ENCODE measurements at regions not wholly inside any gene's neighbourhood (a gene's known extent, or its start where the extent isn't known, plus 50 kb on each side); places are given as distances from the start of the nearest gene placed in this dataset.

GRCh38 chr9:108775901-108776306, 79.9 kb downstream of the ACTL7B start:
- ATAC-seq (ENCODE audit: low read depth), result no peak
- Histone ChIP-seq H3K4me2 (ENCODE audit: low read depth, low read length) (no peak overlapping the region), H4K5ac (ENCODE audit: low read depth, low read length) (no peak overlapping the region), H3K4me1 (ENCODE audit: control insufficient read depth, insufficient read depth, low read length) (no peaks in the 10 kb centered on the region), H2AK5ac (ENCODE audit: low read depth, low read length) (no peak overlapping the region), H4K20me1 (ENCODE audit: insufficient read depth, low read length) (no peaks in the 10 kb centered on the region), H3K79me1 (ENCODE audit: low read depth in 1 of 2, low read length in 2 of 2) (no peaks in the 10 kb centered on the region), H3K9me3 (ENCODE audit: control insufficient read depth, insufficient read depth, low read length) (no peaks in the 10 kb centered on the region), H3K27me3 (ENCODE audit: control insufficient read depth, insufficient read depth, low read length) (peaks cover 19% of the 10 kb centered on the region), H3K14ac (replicated peaks; ENCODE audit: low read depth, low read length) (no peak overlapping the region), H2BK120ac (ENCODE audit: low read depth, low read length) (no peak overlapping the region), H2BK15ac (ENCODE audit: low read depth, low read length) (no peak overlapping the region), H3K18ac (ENCODE audit: low read depth, low read length) (no peak overlapping the region), H2AK9ac (replicated peaks; ENCODE audit: low read depth, low read length, poor library complexity) (no peak overlapping the region), H3K36me3 (ENCODE audit: control insufficient read depth, insufficient read depth, low read length) (no peaks in the 10 kb centered on the region), H3K4ac (ENCODE audit: low read depth, low read length) (no peak overlapping the region), H2BK20ac (ENCODE audit: low read depth, low read length) (no peak overlapping the region), H3K23ac (ENCODE audit: low read depth, low read length) (no peak overlapping the region), H2BK5ac (ENCODE audit: low read depth, low read length, poor library complexity, severe bottlenecking) (no peak overlapping the region), H3K9me1 (ENCODE audit: insufficient read depth, low read length) (no peaks in the 10 kb centered on the region), H2AFZ (replicated peaks; ENCODE audit: low read length, poor library complexity) (no peak overlapping the region), H3K4me3 (ENCODE audit: insufficient read depth, low read depth, low read length) (no peak overlapping the region), H3K56ac (ENCODE audit: extremely low read depth, insufficient read depth, low read length) (no peak overlapping the region), H4K91ac (ENCODE audit: insufficient read depth, low read depth, low read length) (no peak overlapping the region), H3K27ac (ENCODE audit: insufficient read depth, low read length) (no peak overlapping the region), H3K9ac (ENCODE audit: low read depth, low read length) (no peak overlapping the region), H4K8ac (ENCODE audit: low read depth in 2 of 2, low read length in 2 of 2) (no peak overlapping the region)
- ChIA-PET CTCF (no interaction called here), POLR2A (ENCODE audit: unreplicated experiment) (no interaction called here)
- BruUV-seq (replicated peaks), result no TSS peak
- no peak for TF ChIP-seq BHLHE40 (IDR thresholded peaks at IDR 0.05; ENCODE audit: low read depth, low read length)
- TF ChIP-seq POLR2A (IDR thresholded peaks at IDR 0.05; ENCODE audit: low read depth, low read length), result no peak
- TF ChIP-seq, protein P1, sequence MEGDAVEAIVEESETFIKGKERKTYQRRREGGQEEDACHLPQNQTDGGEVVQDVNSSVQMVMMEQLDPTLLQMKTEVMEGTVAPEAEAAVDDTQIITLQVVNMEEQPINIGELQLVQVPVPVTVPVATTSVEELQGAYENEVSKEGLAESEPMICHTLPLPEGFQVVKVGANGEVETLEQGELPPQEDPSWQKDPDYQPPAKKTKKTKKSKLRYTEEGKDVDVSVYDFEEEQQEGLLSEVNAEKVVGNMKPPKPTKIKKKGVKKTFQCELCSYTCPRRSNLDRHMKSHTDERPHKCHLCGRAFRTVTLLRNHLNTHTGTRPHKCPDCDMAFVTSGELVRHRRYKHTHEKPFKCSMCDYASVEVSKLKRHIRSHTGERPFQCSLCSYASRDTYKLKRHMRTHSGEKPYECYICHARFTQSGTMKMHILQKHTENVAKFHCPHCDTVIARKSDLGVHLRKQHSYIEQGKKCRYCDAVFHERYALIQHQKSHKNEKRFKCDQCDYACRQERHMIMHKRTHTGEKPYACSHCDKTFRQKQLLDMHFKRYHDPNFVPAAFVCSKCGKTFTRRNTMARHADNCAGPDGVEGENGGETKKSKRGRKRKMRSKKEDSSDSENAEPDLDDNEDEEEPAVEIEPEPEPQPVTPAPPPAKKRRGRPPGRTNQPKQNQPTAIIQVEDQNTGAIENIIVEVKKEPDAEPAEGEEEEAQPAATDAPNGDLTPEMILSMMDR (conservative IDR thresholded peaks at IDR 0.05; ENCODE audit: low read depth, low read length), result no peak
- no peak for TF ChIP-seq NFE2L2 (IDR thresholded peaks at IDR 0.05; ENCODE audit: low read depth, low read length)
- no peak for TF ChIP-seq RAD21 (IDR thresholded peaks at IDR 0.05; ENCODE audit: low read length)
- no peak for TF ChIP-seq MAZ (IDR thresholded peaks at IDR 0.05; ENCODE audit: borderline replicate concordance, low read depth, low read length)
- TF ChIP-seq CEBPB (IDR thresholded peaks at IDR 0.05; ENCODE audit: low read depth, low read length), result no peak
- TF ChIP-seq, protein P2, sequence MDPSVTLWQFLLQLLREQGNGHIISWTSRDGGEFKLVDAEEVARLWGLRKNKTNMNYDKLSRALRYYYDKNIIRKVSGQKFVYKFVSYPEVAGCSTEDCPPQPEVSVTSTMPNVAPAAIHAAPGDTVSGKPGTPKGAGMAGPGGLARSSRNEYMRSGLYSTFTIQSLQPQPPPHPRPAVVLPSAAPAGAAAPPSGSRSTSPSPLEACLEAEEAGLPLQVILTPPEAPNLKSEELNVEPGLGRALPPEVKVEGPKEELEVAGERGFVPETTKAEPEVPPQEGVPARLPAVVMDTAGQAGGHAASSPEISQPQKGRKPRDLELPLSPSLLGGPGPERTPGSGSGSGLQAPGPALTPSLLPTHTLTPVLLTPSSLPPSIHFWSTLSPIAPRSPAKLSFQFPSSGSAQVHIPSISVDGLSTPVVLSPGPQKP (IDR thresholded peaks at IDR 0.05; ENCODE audit: borderline replicate concordance, low read depth, low read length), result no peak
- no peak for TF ChIP-seq MAFK (IDR thresholded peaks at IDR 0.05; ENCODE audit: low read depth, low read length)
- TF ChIP-seq FOS (IDR thresholded peaks at IDR 0.05; ENCODE audit: low read depth, low read length), result no peak
- TF ChIP-seq SMC3 (IDR thresholded peaks at IDR 0.05; ENCODE audit: low read depth, low read length), result no peak
- TF ChIP-seq, protein P3, sequence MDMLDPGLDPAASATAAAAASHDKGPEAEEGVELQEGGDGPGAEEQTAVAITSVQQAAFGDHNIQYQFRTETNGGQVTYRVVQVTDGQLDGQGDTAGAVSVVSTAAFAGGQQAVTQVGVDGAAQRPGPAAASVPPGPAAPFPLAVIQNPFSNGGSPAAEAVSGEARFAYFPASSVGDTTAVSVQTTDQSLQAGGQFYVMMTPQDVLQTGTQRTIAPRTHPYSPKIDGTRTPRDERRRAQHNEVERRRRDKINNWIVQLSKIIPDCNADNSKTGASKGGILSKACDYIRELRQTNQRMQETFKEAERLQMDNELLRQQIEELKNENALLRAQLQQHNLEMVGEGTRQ (IDR thresholded peaks at IDR 0.05; ENCODE audit: low read depth, low read length), result no peak
- no peak for TF ChIP-seq CHD1 (IDR thresholded peaks at IDR 0.05; ENCODE audit: low read depth, low read length)
- no peak for TF ChIP-seq RCOR1 (IDR thresholded peaks at IDR 0.05; ENCODE audit: insufficient replicate concordance, low read length)
- intact Hi-C loops (cut with micrococcal nuclease), result no loop called here
- no peak for DNase-seq
- dilution Hi-C loops (cut with HindIII; ENCODE audit: low sequenced_read_pairs, unreplicated experiment), result no loop called here
- in situ Hi-C loops (cut with MboI; ENCODE audit: low sequenced_read_pairs), result no loop called here
